ENCODE measurements at regions not wholly inside any gene's neighbourhood (a gene's known extent, or its start where the extent isn't known, plus 50 kb on each side); places are given as distances from the start of the nearest gene placed in this dataset.

DNA sequence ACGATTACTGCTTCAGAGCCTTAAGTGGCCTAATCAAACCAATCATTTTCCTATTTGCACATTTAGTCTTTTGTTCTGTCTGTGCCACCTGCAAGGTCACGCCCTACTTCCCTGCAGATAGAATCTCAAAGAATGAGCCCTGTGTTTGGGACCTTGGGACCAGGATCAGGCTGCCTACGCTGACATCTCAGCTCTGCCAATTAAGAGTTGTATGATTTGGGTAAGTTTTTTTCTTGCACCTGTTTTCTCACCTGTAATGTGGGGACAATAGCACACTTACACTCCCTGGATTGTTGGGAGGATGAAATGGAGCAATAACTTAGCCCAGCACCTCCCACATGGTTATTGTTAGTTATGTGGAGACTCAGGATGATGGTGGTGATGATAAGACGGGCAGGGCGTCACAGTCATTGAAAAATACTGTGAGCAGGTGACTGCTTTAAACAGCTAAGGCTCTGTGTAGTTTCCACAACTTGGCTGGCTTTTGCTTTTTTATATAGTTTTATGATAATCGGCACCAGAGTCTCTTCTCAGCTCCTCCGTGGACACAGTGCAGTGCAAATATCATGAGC lies 155.0 kb downstream of the ADAMTS15 start:
- Histone ChIP-seq H3K4me3 (ENCODE audit: low read depth, low read length) (no peak overlapping the region), H3K9me3 (ENCODE audit: control insufficient read depth, insufficient read depth, low read depth, low read length) (no peaks in the 10 kb centered on the region), H3K27ac (ENCODE audit: extremely low read depth, low read depth, low read length) (no peak overlapping the region), H3K4me1 (ENCODE audit: control insufficient read depth, insufficient read depth, low read length) (no peaks in the 10 kb centered on the region; the same call in 1 of the 2 replicates), H3K36me3 (ENCODE audit: control insufficient read depth in 2 of 2, insufficient read depth in 1 of 2, low read length in 2 of 2) (no peaks in the 10 kb centered on the region)
- no peak for TF ChIP-seq GFI1B (tag by site-specific recombination; IDR thresholded peaks at IDR 0.05)
- TF ChIP-seq ZNF433 (tag by site-specific recombination; IDR thresholded peaks at IDR 0.05; ENCODE audit: low read depth) = no peak
- TF ChIP-seq, protein P1, sequence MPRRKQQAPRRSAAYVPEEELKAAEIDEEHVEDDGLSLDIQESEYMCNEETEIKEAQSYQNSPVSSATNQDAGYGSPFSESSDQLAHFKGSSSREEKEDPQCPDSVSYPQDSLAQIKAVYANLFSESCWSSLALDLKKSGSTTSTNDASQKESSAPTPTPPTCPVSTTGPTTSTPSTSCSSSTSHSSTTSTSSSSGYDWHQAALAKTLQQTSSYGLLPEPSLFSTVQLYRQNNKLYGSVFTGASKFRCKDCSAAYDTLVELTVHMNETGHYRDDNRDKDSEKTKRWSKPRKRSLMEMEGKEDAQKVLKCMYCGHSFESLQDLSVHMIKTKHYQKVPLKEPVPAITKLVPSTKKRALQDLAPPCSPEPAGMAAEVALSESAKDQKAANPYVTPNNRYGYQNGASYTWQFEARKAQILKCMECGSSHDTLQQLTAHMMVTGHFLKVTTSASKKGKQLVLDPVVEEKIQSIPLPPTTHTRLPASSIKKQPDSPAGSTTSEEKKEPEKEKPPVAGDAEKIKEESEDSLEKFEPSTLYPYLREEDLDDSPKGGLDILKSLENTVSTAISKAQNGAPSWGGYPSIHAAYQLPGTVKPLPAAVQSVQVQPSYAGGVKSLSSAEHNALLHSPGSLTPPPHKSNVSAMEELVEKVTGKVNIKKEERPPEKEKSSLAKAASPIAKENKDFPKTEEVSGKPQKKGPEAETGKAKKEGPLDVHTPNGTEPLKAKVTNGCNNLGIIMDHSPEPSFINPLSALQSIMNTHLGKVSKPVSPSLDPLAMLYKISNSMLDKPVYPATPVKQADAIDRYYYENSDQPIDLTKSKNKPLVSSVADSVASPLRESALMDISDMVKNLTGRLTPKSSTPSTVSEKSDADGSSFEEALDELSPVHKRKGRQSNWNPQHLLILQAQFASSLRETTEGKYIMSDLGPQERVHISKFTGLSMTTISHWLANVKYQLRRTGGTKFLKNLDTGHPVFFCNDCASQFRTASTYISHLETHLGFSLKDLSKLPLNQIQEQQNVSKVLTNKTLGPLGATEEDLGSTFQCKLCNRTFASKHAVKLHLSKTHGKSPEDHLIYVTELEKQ (tag by site-specific recombination; IDR thresholded peaks at IDR 0.05; ENCODE audit: borderline replicate concordance) = no peak
- TF ChIP-seq GLI4 (tag by site-specific recombination; IDR thresholded peaks at IDR 0.05) = no peak
- TF ChIP-seq KLF16 (tag by site-specific recombination; IDR thresholded peaks at IDR 0.05) = no peak
- no peak for TF ChIP-seq ZNF155 (tag by site-specific recombination; IDR thresholded peaks at IDR 0.05)
- CTCF ChIA-PET = interaction anchor here (1.1 kb wide), 1 partner anchor 237 kb away, joined by 3 read pairs; no protein-coding TSS in a partner anchor
- POLR2A ChIA-PET = no interaction called here

DNA sequence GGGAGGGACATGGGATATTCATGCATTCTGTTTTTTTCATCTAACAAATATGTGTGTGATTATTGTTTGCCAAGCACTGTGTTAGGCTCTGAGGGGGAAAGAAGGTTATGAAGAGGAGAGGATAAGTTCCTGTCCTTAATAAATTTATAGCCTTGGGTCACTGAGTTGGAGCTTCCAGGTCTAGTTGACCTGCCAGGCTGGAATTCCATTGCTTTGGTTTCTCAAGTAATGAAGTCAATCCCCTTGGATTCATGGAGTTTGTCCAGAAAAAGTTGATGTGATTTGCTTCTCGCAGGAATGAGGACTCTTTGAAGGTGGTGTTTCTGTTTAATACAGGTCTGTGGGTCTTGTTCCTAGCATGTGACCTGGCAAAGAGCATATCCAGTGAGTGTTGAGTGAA lies 156.2 kb downstream of the ADAMTS15 start:
- ChIA-PET POLR2A (no interaction called here), CTCF (interaction anchor here (1.1 kb wide), 1 partner anchor 236 kb away, joined by 3 read pairs; no protein-coding TSS in a partner anchor)
- no peaks in the 10 kb centered on the region for H3K36me3 ChIP-seq (ENCODE audit: control insufficient read depth in 2 of 2, insufficient read depth in 1 of 2, low read length in 2 of 2)
- H3K4me3 ChIP-seq (ENCODE audit: low read depth, low read length) = no peak overlapping the region
- TF ChIP-seq, protein P2, sequence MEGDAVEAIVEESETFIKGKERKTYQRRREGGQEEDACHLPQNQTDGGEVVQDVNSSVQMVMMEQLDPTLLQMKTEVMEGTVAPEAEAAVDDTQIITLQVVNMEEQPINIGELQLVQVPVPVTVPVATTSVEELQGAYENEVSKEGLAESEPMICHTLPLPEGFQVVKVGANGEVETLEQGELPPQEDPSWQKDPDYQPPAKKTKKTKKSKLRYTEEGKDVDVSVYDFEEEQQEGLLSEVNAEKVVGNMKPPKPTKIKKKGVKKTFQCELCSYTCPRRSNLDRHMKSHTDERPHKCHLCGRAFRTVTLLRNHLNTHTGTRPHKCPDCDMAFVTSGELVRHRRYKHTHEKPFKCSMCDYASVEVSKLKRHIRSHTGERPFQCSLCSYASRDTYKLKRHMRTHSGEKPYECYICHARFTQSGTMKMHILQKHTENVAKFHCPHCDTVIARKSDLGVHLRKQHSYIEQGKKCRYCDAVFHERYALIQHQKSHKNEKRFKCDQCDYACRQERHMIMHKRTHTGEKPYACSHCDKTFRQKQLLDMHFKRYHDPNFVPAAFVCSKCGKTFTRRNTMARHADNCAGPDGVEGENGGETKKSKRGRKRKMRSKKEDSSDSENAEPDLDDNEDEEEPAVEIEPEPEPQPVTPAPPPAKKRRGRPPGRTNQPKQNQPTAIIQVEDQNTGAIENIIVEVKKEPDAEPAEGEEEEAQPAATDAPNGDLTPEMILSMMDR (tag by site-specific recombination; IDR thresholded peaks at IDR 0.05) = no peak
- no peak for TF ChIP-seq ZNF155 (tag by site-specific recombination; IDR thresholded peaks at IDR 0.05)
- TF ChIP-seq ZNF169 (tag by site-specific recombination; IDR thresholded peaks at IDR 0.05) = no peak
- H3K9me3 ChIP-seq (ENCODE audit: control insufficient read depth, insufficient read depth, low read depth, low read length) = no peaks in the 10 kb centered on the region
- H3K4me1 ChIP-seq (ENCODE audit: control insufficient read depth, insufficient read depth, low read length) = no peaks in the 10 kb centered on the region; the same call in 1 of the 2 replicates
- no peak overlapping the region for H3K27ac ChIP-seq (ENCODE audit: extremely low read depth, low read depth, low read length)

DNA sequence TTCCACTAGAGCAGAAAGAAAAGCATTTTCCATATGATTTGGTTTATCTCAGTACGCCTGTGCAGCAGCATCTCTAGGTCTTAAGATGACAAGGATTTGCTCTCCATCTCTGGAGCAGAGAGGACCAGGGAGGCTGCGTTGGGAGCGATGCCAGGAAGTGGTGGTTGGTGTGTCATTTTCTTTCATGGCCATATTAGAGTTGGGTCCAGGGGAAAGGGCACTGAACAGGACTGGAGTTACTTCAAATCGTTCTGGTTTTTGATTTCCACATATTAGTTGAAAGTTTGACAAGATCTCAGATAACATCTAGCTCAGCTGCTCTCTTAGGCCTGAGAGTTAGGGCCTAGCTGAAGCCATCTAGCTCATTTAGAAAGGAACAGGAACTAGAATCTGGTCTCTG lies 157.7 kb downstream of the ADAMTS15 start:
- CTCF ChIA-PET = no interaction called here
- H3K36me3 ChIP-seq (ENCODE audit: control insufficient read depth in 2 of 2, insufficient read depth in 1 of 2, low read length in 2 of 2) = no peaks in the 10 kb centered on the region
- no peak overlapping the region for H3K4me3 ChIP-seq (ENCODE audit: low read depth, low read length)
- H3K9me3 ChIP-seq (ENCODE audit: control insufficient read depth, insufficient read depth, low read depth, low read length) = no peaks in the 10 kb centered on the region
- POLR2A ChIA-PET = no interaction called here
- H3K4me1 ChIP-seq (ENCODE audit: control insufficient read depth, insufficient read depth, low read length) = no peaks in the 10 kb centered on the region; the same call in 1 of the 2 replicates
- no peak overlapping the region for H3K27ac ChIP-seq (ENCODE audit: extremely low read depth, low read depth, low read length)
- no peak for TF ChIP-seq ZNF175 (tag by site-specific recombination; IDR thresholded peaks at IDR 0.05)
- TF ChIP-seq, protein P3, sequence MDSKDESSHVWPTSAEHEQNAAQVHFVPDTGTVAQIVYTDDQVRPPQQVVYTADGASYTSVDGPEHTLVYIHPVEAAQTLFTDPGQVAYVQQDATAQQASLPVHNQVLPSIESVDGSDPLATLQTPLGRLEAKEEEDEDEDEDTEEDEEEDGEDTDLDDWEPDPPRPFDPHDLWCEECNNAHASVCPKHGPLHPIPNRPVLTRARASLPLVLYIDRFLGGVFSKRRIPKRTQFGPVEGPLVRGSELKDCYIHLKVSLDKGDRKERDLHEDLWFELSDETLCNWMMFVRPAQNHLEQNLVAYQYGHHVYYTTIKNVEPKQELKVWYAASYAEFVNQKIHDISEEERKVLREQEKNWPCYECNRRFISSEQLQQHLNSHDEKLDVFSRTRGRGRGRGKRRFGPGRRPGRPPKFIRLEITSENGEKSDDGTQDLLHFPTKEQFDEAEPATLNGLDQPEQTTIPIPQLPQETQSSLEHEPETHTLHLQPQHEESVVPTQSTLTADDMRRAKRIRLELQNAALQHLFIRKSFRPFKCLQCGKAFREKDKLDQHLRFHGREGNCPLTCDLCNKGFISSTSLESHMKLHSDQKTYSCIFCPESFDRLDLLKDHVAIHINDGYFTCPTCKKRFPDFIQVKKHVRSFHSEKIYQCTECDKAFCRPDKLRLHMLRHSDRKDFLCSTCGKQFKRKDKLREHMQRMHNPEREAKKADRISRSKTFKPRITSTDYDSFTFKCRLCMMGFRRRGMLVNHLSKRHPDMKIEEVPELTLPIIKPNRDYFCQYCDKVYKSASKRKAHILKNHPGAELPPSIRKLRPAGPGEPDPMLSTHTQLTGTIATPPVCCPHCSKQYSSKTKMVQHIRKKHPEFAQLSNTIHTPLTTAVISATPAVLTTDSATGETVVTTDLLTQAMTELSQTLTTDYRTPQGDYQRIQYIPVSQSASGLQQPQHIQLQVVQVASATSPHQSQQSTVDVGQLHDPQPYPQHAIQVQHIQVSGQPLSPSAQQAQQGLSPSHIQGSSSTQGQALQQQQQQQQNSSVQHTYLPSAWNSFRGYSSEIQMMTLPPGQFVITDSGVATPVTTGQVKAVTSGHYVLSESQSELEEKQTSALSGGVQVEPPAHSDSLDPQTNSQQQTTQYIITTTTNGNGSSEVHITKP (tag by site-specific recombination; IDR thresholded peaks at IDR 0.05) = no peak
- TF ChIP-seq, protein P4, sequence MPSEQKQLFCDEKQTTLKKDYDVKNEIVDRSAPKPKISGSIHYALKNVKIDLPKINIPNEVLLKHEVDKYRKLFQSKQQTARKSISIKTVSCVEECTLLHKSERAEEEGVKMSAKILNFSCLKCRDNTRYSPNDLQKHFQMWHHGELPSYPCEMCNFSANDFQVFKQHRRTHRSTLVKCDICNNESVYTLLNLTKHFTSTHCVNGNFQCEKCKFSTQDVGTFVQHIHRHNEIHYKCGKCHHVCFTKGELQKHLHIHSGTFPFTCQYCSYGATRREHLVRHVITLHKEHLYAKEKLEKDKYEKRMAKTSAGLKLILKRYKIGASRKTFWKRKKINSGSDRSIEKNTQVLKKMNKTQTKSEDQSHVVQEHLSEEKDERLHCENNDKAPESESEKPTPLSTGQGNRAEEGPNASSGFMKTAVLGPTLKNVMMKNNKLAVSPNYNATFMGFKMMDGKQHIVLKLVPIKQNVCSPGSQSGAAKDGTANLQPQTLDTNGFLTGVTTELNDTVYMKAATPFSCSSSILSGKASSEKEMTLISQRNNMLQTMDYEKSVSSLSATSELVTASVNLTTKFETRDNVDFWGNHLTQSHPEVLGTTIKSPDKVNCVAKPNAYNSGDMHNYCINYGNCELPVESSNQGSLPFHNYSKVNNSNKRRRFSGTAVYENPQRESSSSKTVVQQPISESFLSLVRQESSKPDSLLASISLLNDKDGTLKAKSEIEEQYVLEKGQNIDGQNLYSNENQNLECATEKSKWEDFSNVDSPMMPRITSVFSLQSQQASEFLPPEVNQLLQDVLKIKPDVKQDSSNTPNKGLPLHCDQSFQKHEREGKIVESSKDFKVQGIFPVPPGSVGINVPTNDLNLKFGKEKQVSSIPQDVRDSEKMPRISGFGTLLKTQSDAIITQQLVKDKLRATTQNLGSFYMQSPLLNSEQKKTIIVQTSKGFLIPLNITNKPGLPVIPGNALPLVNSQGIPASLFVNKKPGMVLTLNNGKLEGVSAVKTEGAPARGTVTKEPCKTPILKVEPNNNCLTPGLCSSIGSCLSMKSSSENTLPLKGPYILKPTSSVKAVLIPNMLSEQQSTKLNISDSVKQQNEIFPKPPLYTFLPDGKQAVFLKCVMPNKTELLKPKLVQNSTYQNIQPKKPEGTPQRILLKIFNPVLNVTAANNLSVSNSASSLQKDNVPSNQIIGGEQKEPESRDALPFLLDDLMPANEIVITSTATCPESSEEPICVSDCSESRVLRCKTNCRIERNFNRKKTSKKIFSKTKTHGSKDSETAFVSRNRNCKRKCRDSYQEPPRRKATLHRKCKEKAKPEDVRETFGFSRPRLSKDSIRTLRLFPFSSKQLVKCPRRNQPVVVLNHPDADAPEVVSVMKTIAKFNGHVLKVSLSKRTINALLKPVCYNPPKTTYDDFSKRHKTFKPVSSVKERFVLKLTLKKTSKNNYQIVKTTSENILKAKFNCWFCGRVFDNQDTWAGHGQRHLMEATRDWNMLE (tag by site-specific recombination; conservative IDR thresholded peaks at IDR 0.05; ENCODE audit: low read depth) = no peak
- TF ChIP-seq ZNF707 (tag by site-specific recombination; IDR thresholded peaks at IDR 0.05) = no peak
- TF ChIP-seq ZNF561 (tag by site-specific recombination; IDR thresholded peaks at IDR 0.05; ENCODE audit: borderline replicate concordance) = no peak
- no peak for TF ChIP-seq ZNF266 (tag by site-specific recombination; IDR thresholded peaks at IDR 0.05; ENCODE audit: low read depth)
- TF ChIP-seq ZFP41 (tag by site-specific recombination; IDR thresholded peaks at IDR 0.05; ENCODE audit: borderline replicate concordance) = no peak
- no peak for TF ChIP-seq ZNF140 (tag by site-specific recombination; IDR thresholded peaks at IDR 0.05)
